ENCODE measurements at regions not wholly inside any gene's neighbourhood (a gene's known extent, or its start where the extent isn't known, plus 50 kb on each side); places are given as distances from the start of the nearest gene placed in this dataset.

DNA sequence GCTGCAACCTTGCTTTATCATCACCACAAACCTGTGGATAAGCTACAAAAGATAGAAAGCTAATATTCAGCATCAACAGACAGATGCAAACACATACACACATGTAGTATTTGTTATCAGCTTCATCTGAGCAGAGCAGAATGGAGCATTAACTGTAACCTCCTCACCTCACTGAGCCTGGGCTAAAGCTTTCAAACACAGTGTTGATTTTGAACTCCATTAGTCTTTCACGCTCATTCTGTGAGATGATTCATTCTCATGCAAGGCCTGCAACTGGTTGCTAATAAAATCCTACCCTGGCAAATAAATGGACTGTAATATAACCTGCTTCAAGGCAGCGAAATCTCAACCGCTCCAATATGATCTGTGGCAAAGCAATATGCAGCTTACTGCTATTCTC lies 1360.6 kb upstream of the ACO1 start:
- TF ChIP-seq POLR2A (IDR thresholded peaks at IDR 0.05; ENCODE audit: low read depth, low read length) = no peak
- no peak for TF ChIP-seq POLR2AphosphoS5 (IDR thresholded peaks at IDR 0.05; ENCODE audit: insufficient read depth, low read depth, low read length)
- TF ChIP-seq, protein P1, sequence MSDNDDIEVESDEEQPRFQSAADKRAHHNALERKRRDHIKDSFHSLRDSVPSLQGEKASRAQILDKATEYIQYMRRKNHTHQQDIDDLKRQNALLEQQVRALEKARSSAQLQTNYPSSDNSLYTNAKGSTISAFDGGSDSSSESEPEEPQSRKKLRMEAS (IDR thresholded peaks at IDR 0.05; ENCODE audit: insufficient read depth, insufficient read length) = no peak
- TF ChIP-seq FOS (IDR thresholded peaks at IDR 0.05; ENCODE audit: borderline replicate concordance, insufficient read depth, low read length) = no peak
- no peak for TF ChIP-seq EZH2 (IDR thresholded peaks at IDR 0.05; ENCODE audit: borderline replicate concordance, low read depth, low read length, severe bottlenecking)
- dilution Hi-C loops (cut with MboI; ENCODE audit: extremely low pct_ligation_motif_present, low sequenced_read_pairs) = no loop called here
- POLR2A ChIA-PET = no interaction called here
- FAIRE-seq = no peak
- Histone ChIP-seq H4K20me1 (replicated peaks; ENCODE audit: control insufficient read depth, extremely low read depth, insufficient read depth, low read length) (no peaks in the 10 kb centered on the region), H2AFZ (ENCODE audit: low read depth, low read length) (no peak overlapping the region), H3K9ac (replicated peaks; ENCODE audit: extremely low read depth, insufficient read depth, low read length) (no peak overlapping the region), H3K79me2 (ENCODE audit: control insufficient read depth, insufficient read depth, low read length) (no peaks in the 10 kb centered on the region), H3K27me3 (ENCODE audit: control insufficient read depth in 2 of 2, insufficient read depth in 2 of 2, low read length in 2 of 2) (no peaks in the 10 kb centered on the region), H3K36me3 (ENCODE audit: control insufficient read depth in 2 of 2, extremely low read depth in 1 of 2, insufficient read depth in 2 of 2, low read length in 2 of 2) (no peaks in the 10 kb centered on the region), H3K27ac (ENCODE audit: insufficient read depth, low read depth, low read length) (no peak overlapping the region), H3K4me1 (ENCODE audit: control insufficient read depth, extremely low read depth, insufficient read depth, low read length) (no peaks in the 10 kb centered on the region), H3K9me3 (replicated peaks; ENCODE audit: control insufficient read depth, insufficient read depth, low read length) (no peaks in the 10 kb centered on the region), H3K9me1 (replicated peaks; ENCODE audit: control insufficient read depth, extremely low read depth, insufficient read depth, low read length) (no peaks in the 10 kb centered on the region), H3K4me3 (replicated peaks in 1 of 3; ENCODE audit: insufficient read depth in 1 of 3, low read depth in 1 of 3, low read length in 3 of 3) (no peak overlapping the region), H3K4me2 (ENCODE audit: insufficient read depth, low read length) (no peak overlapping the region)
- intact Hi-C loops (cut with micrococcal nuclease) = no loop called here
- no peak for DNase-seq (ENCODE audit: low read depth, low spot score)
- CTCF ChIA-PET = no interaction called here
- no TSS peak for BruUV-seq (replicated peaks)

DNA sequence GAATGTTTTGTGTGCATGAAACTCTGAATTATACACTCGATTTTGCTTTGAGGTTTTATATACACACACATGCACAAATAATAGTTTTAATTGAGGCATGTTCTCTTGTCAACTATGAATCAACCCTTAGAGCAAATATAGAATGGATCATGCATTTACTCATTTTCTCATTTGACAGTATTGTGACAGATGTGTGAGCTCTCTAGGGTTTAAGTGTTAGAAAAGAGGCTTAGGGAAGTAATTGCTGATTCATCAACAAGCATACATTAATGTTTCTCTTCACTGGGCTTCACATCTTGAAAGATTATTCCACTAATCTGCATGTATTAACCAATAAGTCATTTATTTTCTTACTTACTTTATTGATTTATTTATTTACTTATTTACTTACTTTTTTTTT lies 1356.8 kb upstream of the ACO1 start:
- intact Hi-C loops (cut with micrococcal nuclease) (no loop called here), dilution Hi-C loops (cut with MboI; ENCODE audit: extremely low pct_ligation_motif_present, low sequenced_read_pairs) (no loop called here)
- Histone ChIP-seq H4K20me1 (replicated peaks; ENCODE audit: control insufficient read depth, extremely low read depth, insufficient read depth, low read length) (no peaks in the 10 kb centered on the region), H3K4me2 (ENCODE audit: insufficient read depth, low read length) (no peak overlapping the region), H3K27ac (ENCODE audit: insufficient read depth, low read depth, low read length) (no peak overlapping the region), H3K9me1 (replicated peaks; ENCODE audit: control insufficient read depth, extremely low read depth, insufficient read depth, low read length) (no peaks in the 10 kb centered on the region), H3K79me2 (ENCODE audit: control insufficient read depth, insufficient read depth, low read length) (no peaks in the 10 kb centered on the region), H3K4me3 (replicated peaks in 1 of 3; ENCODE audit: insufficient read depth in 1 of 3, low read depth in 1 of 3, low read length in 3 of 3) (no peak overlapping the region), H3K36me3 (ENCODE audit: control insufficient read depth in 2 of 2, extremely low read depth in 1 of 2, insufficient read depth in 2 of 2, low read length in 2 of 2) (no peaks in the 10 kb centered on the region), H2AFZ (ENCODE audit: low read depth, low read length) (no peak overlapping the region), H3K9me3 (replicated peaks; ENCODE audit: control insufficient read depth, insufficient read depth, low read length) (no peaks in the 10 kb centered on the region), H3K27me3 (ENCODE audit: control insufficient read depth in 2 of 2, insufficient read depth in 2 of 2, low read length in 2 of 2) (no peaks in the 10 kb centered on the region), H3K9ac (replicated peaks; ENCODE audit: extremely low read depth, insufficient read depth, low read length) (no peak overlapping the region), H3K4me1 (ENCODE audit: control insufficient read depth, extremely low read depth, insufficient read depth, low read length) (no peaks in the 10 kb centered on the region)
- CTCF ChIA-PET = no interaction called here
- FAIRE-seq = no peak
- TF ChIP-seq MYC (IDR thresholded peaks at IDR 0.05; ENCODE audit: low read depth, low read length) (no peak), JUN (IDR thresholded peaks at IDR 0.05; ENCODE audit: borderline replicate concordance, insufficient read depth, insufficient read length, low read depth) (no peak), EZH2 (IDR thresholded peaks at IDR 0.05; ENCODE audit: borderline replicate concordance, low read depth, low read length, severe bottlenecking) (no peak), FOS (IDR thresholded peaks at IDR 0.05; ENCODE audit: borderline replicate concordance, insufficient read depth, low read length) (no peak), POLR2A (IDR thresholded peaks at IDR 0.05; ENCODE audit: low read depth, low read length) (no peak)
- TF ChIP-seq, protein P2, sequence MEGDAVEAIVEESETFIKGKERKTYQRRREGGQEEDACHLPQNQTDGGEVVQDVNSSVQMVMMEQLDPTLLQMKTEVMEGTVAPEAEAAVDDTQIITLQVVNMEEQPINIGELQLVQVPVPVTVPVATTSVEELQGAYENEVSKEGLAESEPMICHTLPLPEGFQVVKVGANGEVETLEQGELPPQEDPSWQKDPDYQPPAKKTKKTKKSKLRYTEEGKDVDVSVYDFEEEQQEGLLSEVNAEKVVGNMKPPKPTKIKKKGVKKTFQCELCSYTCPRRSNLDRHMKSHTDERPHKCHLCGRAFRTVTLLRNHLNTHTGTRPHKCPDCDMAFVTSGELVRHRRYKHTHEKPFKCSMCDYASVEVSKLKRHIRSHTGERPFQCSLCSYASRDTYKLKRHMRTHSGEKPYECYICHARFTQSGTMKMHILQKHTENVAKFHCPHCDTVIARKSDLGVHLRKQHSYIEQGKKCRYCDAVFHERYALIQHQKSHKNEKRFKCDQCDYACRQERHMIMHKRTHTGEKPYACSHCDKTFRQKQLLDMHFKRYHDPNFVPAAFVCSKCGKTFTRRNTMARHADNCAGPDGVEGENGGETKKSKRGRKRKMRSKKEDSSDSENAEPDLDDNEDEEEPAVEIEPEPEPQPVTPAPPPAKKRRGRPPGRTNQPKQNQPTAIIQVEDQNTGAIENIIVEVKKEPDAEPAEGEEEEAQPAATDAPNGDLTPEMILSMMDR (IDR thresholded peaks at IDR 0.05; ENCODE audit: extremely low read depth in 1 of 2, insufficient read depth in 1 of 2, low read depth in 1 of 2, low read length in 2 of 2) = no peak
- POLR2A ChIA-PET = no interaction called here
- DNase-seq (ENCODE audit: low read depth, low spot score) = no peak
- no TSS peak for BruUV-seq (replicated peaks)
